Lower leg skin (tissue), 3 donors: ENCODE measurements at regions not wholly inside any gene's neighbourhood (a gene's known extent, or its start where the extent isn't known, plus 50 kb on each side); places are given as distances from the start of the nearest gene placed in this dataset.

ENCODE experiments used
- CTCF ChIP-seq, 3 donors: fragments of 450-650 bp; IDR thresholded peaks; one replicate each; pipeline ENCODE4 v1.5.1; 2016; ENCODE audit warnings: antibody characterized with exemption in 3 of 3, mild to moderate bottlenecking in 3 of 3, moderate library complexity in 2 of 3
- POLR2A ChIP-seq, 2 donors: fragments of 450-650 bp; IDR thresholded peaks; one replicate each; pipeline ENCODE4 v1.6.1; 2016 to 2017; ENCODE audit warnings: antibody characterized with exemption in 2 of 2, mild to moderate bottlenecking in 1 of 2, moderate library complexity in 1 of 2

GRCh38 chr7:153017223-153017622 is 257.7 kb downstream of the ACTR3B start:
- no peak for TF ChIP-seq CTCF (IDR thresholded peaks at IDR 0.05)
- TF ChIP-seq POLR2A (IDR thresholded peaks at IDR 0.05): no peak
